Nephron progenitor cell (in vitro differentiated cells): ENCODE measurements at regions not wholly inside any gene's neighbourhood (a gene's known extent, or its start where the extent isn't known, plus 50 kb on each side); places are given as distances from the start of the nearest gene placed in this dataset.

Experiments
- DNase-seq: peaks from one replicate; pipeline ENCODE4 v3.0.0; 2021
- H3K27ac Mint-ChIP-seq: 2 replicates; pipeline ENCODE4 v1.8.0; 2021; ENCODE audit warnings: mild to moderate bottlenecking, moderate library complexity, mixed read lengths
- H3K27me3 Mint-ChIP-seq: 2 replicates; pipeline ENCODE4 v1.8.0; 2021; ENCODE audit warnings: mild to moderate bottlenecking, low read depth, mixed read lengths; ENCODE audit not compliant: poor library complexity
- H3K36me3 Mint-ChIP-seq: 2 replicates; pipeline ENCODE4 v1.8.0; 2021; ENCODE audit warnings: low read depth, mixed read lengths
- H3K4me1 Mint-ChIP-seq: 2 replicates; pipeline ENCODE4 v1.8.0; 2021; ENCODE audit warnings: mixed read lengths
- H3K4me3 Mint-ChIP-seq: 2 replicates; pipeline ENCODE4 v1.8.0; 2021; ENCODE audit warnings: mild to moderate bottlenecking, moderate library complexity, mixed read lengths
- H3K9me3 Mint-ChIP-seq: 2 replicates; pipeline ENCODE4 v1.8.0; 2021; ENCODE audit warnings: mild to moderate bottlenecking, moderate library complexity, mixed read lengths
- CTCF ChIP-seq: fragments of 200-600 bp; sonication (generic); IDR thresholded peaks from 2 replicates; pipeline ENCODE4 v1.5.0; 2021; ENCODE audit warnings: antibody characterized with exemption

GRCh38 chr18:73653827-73654226 is 493.8 kb downstream of the FBXO15 start:
- no peak overlapping the region for H3K4me3 Mint-ChIP-seq
- no peaks in the 10 kb centered on the region for H3K27me3 Mint-ChIP-seq
- H3K36me3 Mint-ChIP-seq = no peaks in the 10 kb centered on the region
- H3K9me3 Mint-ChIP-seq = no peaks in the 10 kb centered on the region
- peaks cover 15% of the 10 kb centered on the region for H3K4me1 Mint-ChIP-seq
- peak overlapping the region; percentile 38 for H3K27ac Mint-ChIP-seq
- TF ChIP-seq CTCF = no peak
- no peak for DNase-seq

GRCh38 chr18:73653251-73653650 is 494.4 kb downstream of the FBXO15 start:
- H3K4me3 Mint-ChIP-seq = no peak overlapping the region
- peaks cover 13% of the 10 kb centered on the region for H3K4me1 Mint-ChIP-seq
- no peaks in the 10 kb centered on the region for H3K36me3 Mint-ChIP-seq
- H3K27me3 Mint-ChIP-seq = no peaks in the 10 kb centered on the region
- no peak for DNase-seq
- H3K9me3 Mint-ChIP-seq = no peaks in the 10 kb centered on the region
- TF ChIP-seq CTCF = no peak
- H3K27ac Mint-ChIP-seq = peak overlapping the region; percentile 38

- no peak overlapping the region for H3K27ac Mint-ChIP-seq
- no peak for TF ChIP-seq CTCF
- H3K9me3 Mint-ChIP-seq = no peaks in the 10 kb centered on the region
These were observed 500.2 kb downstream of the FBXO15 start for GRCh38 chr18:73647391-73647790.

GRCh38 chr18:73646772-73647171 is 500.9 kb downstream of the FBXO15 start:
- H3K36me3 Mint-ChIP-seq = no peaks in the 10 kb centered on the region
- H3K4me1 Mint-ChIP-seq = peaks cover 6% of the 10 kb centered on the region
- H3K4me3 Mint-ChIP-seq = no peak overlapping the region
- TF ChIP-seq CTCF = no peak
- no peaks in the 10 kb centered on the region for H3K27me3 Mint-ChIP-seq
- no peak overlapping the region for H3K27ac Mint-ChIP-seq
- H3K9me3 Mint-ChIP-seq = no peaks in the 10 kb centered on the region
- no peak for DNase-seq

More at GRCh38 chr18:73647391-73647790, 500.2 kb downstream of the FBXO15 start:
- Mint-ChIP-seq H3K27me3 (no peaks in the 10 kb centered on the region), H3K4me3 (no peak overlapping the region), H3K36me3 (no peaks in the 10 kb centered on the region), H3K4me1 (peaks cover 6% of the 10 kb centered on the region)
- no peak for DNase-seq

- H3K27ac Mint-ChIP-seq = peak overlapping the region; percentile 2
- TF ChIP-seq CTCF = no peak
- no peaks in the 10 kb centered on the region for H3K27me3 Mint-ChIP-seq
- H3K4me1 Mint-ChIP-seq = peaks cover 6% of the 10 kb centered on the region
- H3K9me3 Mint-ChIP-seq = no peaks in the 10 kb centered on the region
- H3K4me3 Mint-ChIP-seq = no peak overlapping the region
- no peak for DNase-seq
- H3K36me3 Mint-ChIP-seq = no peaks in the 10 kb centered on the region
These were observed 501.4 kb downstream of the FBXO15 start for GRCh38 chr18:73646196-73646595.

GRCh38 chr18:73645160-73645715 is 502.4 kb downstream of the FBXO15 start:
- H3K9me3 Mint-ChIP-seq = no peaks in the 10 kb centered on the region
- DNase-seq = no peak

More at GRCh38 chr18:73645160-73645715, 502.4 kb downstream of the FBXO15 start:
- no peak for TF ChIP-seq CTCF
- Mint-ChIP-seq H3K27me3 (no peaks in the 10 kb centered on the region), H3K27ac (no peak overlapping the region), H3K36me3 (no peaks in the 10 kb centered on the region), H3K4me1 (peaks cover 6% of the 10 kb centered on the region), H3K4me3 (no peak overlapping the region)
